HepG2 (cell line): ENCODE measurements at regions not wholly inside any gene's neighbourhood (a gene's known extent, or its start where the extent isn't known, plus 50 kb on each side); places are given as distances from the start of the nearest gene placed in this dataset.

Experiments
- ATAC-seq: fragments of 200-7000 bp; cut with Tn5 transposase; 3 replicates; pipeline ENCODE4 v1.9.1; 2020; ENCODE audit warnings: mild to moderate bottlenecking, moderate library complexity
- BruUV-seq: library from RNA; stranded (reverse); fragments of 400-500 nt; replicated peaks from 2 replicates; lab custom pipeline; 2021; lab: Mats Ljungman, UMichigan
- CTCF ChIA-PET: fragments of 300-600 bp; formaldehyde crosslinking; extraction: SDS; loops from one replicate; lab custom pipeline; 2021; ENCODE audit warnings: low total read pairs, inconsistent platforms, low intra/inter-chr PET ratio; lab: Yijun Ruan, JAX
- POLR2A ChIA-PET: fragments of 350-600 bp; sonication (Branson Sonifier 250); formaldehyde crosslinking; loops from one replicate; lab custom pipeline; 2020; ENCODE audit warnings: antibody characterized with exemption, inconsistent platforms; lab: Yijun Ruan, JAX
- DNase-seq: peaks from one replicate; pipeline ENCODE4 v3.0.0-alpha.2; 2015; ENCODE audit warnings: low spot score
- FAIRE-seq: peaks from 3 replicates; lab custom pipeline; 2011; peaks lifted over from hg19 to GRCh38; lab: Jason Lieb, UNC
- H2AFZ ChIP-seq: one replicate; pipeline ENCODE4 v1.6.1; 2011; ENCODE audit warnings: low read length, inconsistent platforms
- H3K27ac ChIP-seq: fragments of 300-600 bp; 3 replicates; pipeline ENCODE4 v1.8.0; 2011; ENCODE audit warnings: mixed run types, mild to moderate bottlenecking, mixed read lengths, low read length, inconsistent platforms; ENCODE audit not compliant: insufficient read depth; ENCODE audit errors: extremely low read length
- H3K27me3 ChIP-seq, 2 experiments: fragments of 200-600 bp in 1 of 2; 2 replicates in 1 of 2; 3 replicates in 1 of 2; pipeline versions ENCODE4 v1.6.0 to v1.8.0; 2011; ENCODE audit warnings: low read length in 2 of 2, mild to moderate bottlenecking in 2 of 2, moderate library complexity in 2 of 2, inconsistent platforms in 1 of 2; ENCODE audit not compliant: insufficient read depth in 2 of 2, control insufficient read depth in 1 of 2
- H3K36me3 ChIP-seq, 2 experiments: fragments of 200-600 bp in 1 of 2; replicated peaks in 1 of 2; 2 replicates in 1 of 2; 3 replicates in 1 of 2; pipeline versions ENCODE4 v1.5.1 to v1.8.0; 2011; ENCODE audit warnings: low read length in 2 of 2, inconsistent platforms in 1 of 2; ENCODE audit not compliant: insufficient read depth in 2 of 2, control insufficient read depth in 1 of 2
- H3K4me1 ChIP-seq: 2 replicates; pipeline ENCODE4 v1.5.1; 2012; ENCODE audit warnings: low read length, inconsistent platforms; ENCODE audit not compliant: insufficient read depth
- H3K4me2 ChIP-seq: 2 replicates; pipeline ENCODE4 v1.6.0; 2011; ENCODE audit warnings: low read depth, low read length, inconsistent platforms
- H3K4me3 ChIP-seq, 3 experiments: fragments of 200-600 bp in 1 of 3; sonication (generic), shearing (Covaris generic) in 1 of 3; replicated peaks in 1 of 3; 2 replicates each; pipeline ENCODE4 v1.5.1; 2011 to 2016; ENCODE audit warnings: low read length in 3 of 3, inconsistent platforms in 2 of 3, low read depth in 2 of 3, mild to moderate bottlenecking in 2 of 3, control low read depth in 1 of 3, mixed read lengths in 1 of 3; ENCODE audit not compliant: insufficient read depth in 1 of 3
- H3K79me2 ChIP-seq: one replicate; pipeline ENCODE4 v1.6.1; 2011; ENCODE audit warnings: low read length, inconsistent platforms; ENCODE audit not compliant: insufficient read depth
- H3K9ac ChIP-seq: 2 replicates; pipeline ENCODE4 v1.6.0; 2011; ENCODE audit warnings: mild to moderate bottlenecking, low read depth, low read length, inconsistent platforms; ENCODE audit not compliant: insufficient read depth
- H3K9me3 ChIP-seq: 2 replicates; pipeline ENCODE4 v1.5.1; 2012; ENCODE audit warnings: mild to moderate bottlenecking, low read length
- H4K20me1 ChIP-seq: 2 replicates; pipeline ENCODE4 v1.6.0; 2011; ENCODE audit warnings: inconsistent platforms, mild to moderate bottlenecking, low read length, moderate library complexity; ENCODE audit not compliant: insufficient read depth
- DRAP1 ChIP-seq: IDR thresholded peaks from 2 replicates; pipeline ENCODE4 v1.6.1; 2016; ENCODE audit warnings: missing genetic modification reagents, missing compliant biosample characterization
- EHMT2 ChIP-seq: fragments of 200-600 bp; sonication (generic); IDR thresholded peaks from 2 replicates; pipeline ENCODE4 v1.7.0; 2017; ENCODE audit warnings: antibody characterized with exemption, low read depth, low read length, borderline replicate concordance
- MAFF ChIP-seq: IDR thresholded peaks from 2 replicates; pipeline ENCODE4 v1.6.1; 2011; ENCODE audit warnings: low read depth, low read length, improper control_type of control experiment
- MAFK ChIP-seq, 2 experiments: IDR thresholded peaks in 1 of 2; conservative IDR thresholded peaks in 1 of 2; 2 replicates each; pipeline ENCODE4 v1.6.1; 2011; ENCODE audit warnings: improper control_type of control experiment in 2 of 2, low read length in 2 of 2
- ZNF513 ChIP-seq: sonication (generic); formaldehyde crosslinking; conservative IDR thresholded peaks from 2 replicates; pipeline ENCODE4 v1.5.0; 2020; ENCODE audit warnings: missing genetic modification reagents
- ZNF639 ChIP-seq: conservative IDR thresholded peaks from 2 replicates; pipeline ENCODE4 v1.6.1; 2018; ENCODE audit warnings: missing genetic modification reagents
- ZNF788 ChIP-seq: sonication (generic); formaldehyde crosslinking; IDR thresholded peaks from 2 replicates; pipeline ENCODE4 v1.5.0; 2020; ENCODE audit warnings: mild to moderate bottlenecking, missing genetic modification reagents, borderline replicate concordance
- WGBS: methylation state at CpG from one replicate; pipeline ENCODE4 v1.1.6; 2017; ENCODE audit warnings: low lambda C conversion rate; 5-methylcytosine and 5-hydroxymethylcytosine counted together
- in situ Hi-C: cut with HindIII; loops from 2 replicates; pipeline ENCODE4 v1.10.0; 2017; ENCODE audit warnings: low pct_unique_long_range_greater_than_20kb; ENCODE audit not compliant: extremely low pct_ligation_motif_present
- intact Hi-C: fragments of 100-400 bp; cut with micrococcal nuclease; formaldehyde crosslinking; loops from one replicate; pipeline ENCODE4 v1.10.0; 2022; ENCODE audit not compliant: unreplicated experiment
- TF ChIP-seq, protein P1 (sequence below): sonication (generic); formaldehyde crosslinking; IDR thresholded peaks from 2 replicates; pipeline ENCODE4 v1.5.0; 2020; ENCODE audit warnings: mild to moderate bottlenecking, missing genetic modification reagents, moderate library complexity

DNA sequence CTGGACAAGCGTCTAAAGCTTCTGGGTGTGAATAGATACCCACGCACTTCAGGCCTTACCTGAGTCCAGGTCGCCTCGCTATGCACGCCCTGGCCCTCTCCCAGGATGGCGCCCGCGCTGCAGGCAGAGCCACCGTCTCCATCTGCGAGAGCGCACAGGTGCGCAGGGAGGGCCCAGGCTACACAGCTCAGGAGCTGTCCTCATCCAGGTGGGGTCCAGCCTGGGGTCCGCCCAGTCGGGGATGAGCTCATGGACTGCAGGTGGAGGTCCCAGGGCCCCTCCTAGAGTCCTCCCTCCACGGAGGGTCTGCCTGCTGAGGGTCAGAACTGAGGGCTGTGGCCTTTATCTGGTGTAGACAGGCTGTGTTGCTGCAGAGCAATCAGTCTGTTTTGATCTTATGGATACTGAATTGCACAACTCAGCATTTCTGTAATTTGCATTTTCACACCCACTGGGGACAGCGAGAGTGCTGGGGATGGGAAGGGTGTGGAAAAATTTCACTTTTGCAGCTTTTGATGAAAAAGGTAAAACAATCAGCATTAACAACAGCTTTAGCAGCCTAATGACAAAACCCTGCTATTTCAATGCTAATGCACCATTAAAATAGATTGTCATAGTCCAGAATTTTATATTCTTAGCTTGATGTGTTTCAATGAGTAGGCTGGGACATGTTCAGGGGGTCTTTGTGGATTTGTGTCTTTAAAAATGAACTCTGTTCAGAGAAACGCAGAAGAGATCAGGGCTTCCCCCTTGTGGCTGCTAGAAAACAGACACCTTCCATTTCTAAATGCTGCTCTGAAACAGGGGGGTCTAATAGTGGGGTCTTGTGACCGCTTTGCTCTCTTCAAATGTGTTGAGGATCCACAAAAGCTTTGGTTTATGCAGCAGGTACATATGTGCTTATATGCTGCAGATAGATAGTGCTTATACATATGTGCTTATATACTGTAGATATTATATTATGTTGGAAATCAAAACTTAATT is 77.8 kb upstream of the PHACTR3 start:
- WGBS = 47% methylated on average over 16 of the region's 18 CpGs

More for the DNA sequence above, 77.8 kb upstream of the PHACTR3 start:
- TF ChIP-seq, protein P1, sequence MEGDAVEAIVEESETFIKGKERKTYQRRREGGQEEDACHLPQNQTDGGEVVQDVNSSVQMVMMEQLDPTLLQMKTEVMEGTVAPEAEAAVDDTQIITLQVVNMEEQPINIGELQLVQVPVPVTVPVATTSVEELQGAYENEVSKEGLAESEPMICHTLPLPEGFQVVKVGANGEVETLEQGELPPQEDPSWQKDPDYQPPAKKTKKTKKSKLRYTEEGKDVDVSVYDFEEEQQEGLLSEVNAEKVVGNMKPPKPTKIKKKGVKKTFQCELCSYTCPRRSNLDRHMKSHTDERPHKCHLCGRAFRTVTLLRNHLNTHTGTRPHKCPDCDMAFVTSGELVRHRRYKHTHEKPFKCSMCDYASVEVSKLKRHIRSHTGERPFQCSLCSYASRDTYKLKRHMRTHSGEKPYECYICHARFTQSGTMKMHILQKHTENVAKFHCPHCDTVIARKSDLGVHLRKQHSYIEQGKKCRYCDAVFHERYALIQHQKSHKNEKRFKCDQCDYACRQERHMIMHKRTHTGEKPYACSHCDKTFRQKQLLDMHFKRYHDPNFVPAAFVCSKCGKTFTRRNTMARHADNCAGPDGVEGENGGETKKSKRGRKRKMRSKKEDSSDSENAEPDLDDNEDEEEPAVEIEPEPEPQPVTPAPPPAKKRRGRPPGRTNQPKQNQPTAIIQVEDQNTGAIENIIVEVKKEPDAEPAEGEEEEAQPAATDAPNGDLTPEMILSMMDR (CRISPR knock-in tag) = peak; percentile 9; the same call in 1 of the 2 replicates
- TF ChIP-seq MAFK (conservative IDR thresholded peaks at IDR 0.05 in 1 of 2, IDR thresholded peaks at IDR 0.05 in 1 of 2; ENCODE audit: low read length in 2 of 2) (peak; percentile 53 to 72), ZNF513 (CRISPR knock-in tag) (no peak), DRAP1 (no peak), MAFF (peak; percentile 32), ZNF788 (CRISPR knock-in tag) (0 out of 2 replicates have a peak, but pooled peaks have one; percentile 4), ZNF639 (CRISPR knock-in tag) (no peak), EHMT2 (no peak)
- in situ Hi-C loops (no loop called here), intact Hi-C loops (no loop called here)
- peak; percentile 33 for DNase-seq
- no peak overlapping the region for H3K4me3 ChIP-seq
- BruUV-seq = no TSS peak
- no peaks in the 10 kb centered on the region for H3K79me2 ChIP-seq
- ATAC-seq = peak; percentile 72
- H3K27me3 ChIP-seq = peaks cover 0 to 22% of the 10 kb centered on the region in 2 experiments; a peak in 1 of 5 replicates
- H2AFZ ChIP-seq = no peak overlapping the region
- ChIA-PET POLR2A (no interaction called here), CTCF (interaction anchor here (0.9 to 3.9 kb wide), 3 partner anchors 11 to 12 kb away, joined by 3 to 43 read pairs (median 4); no protein-coding TSS in a partner anchor)
- H3K9me3 ChIP-seq = no peaks in the 10 kb centered on the region
- no peak overlapping the region for H3K27ac ChIP-seq
- FAIRE-seq = no peak
- H4K20me1 ChIP-seq = peaks cover 7% of the 10 kb centered on the region; the same call in 1 of the 2 replicates
- no peaks in the 10 kb centered on the region for H3K4me1 ChIP-seq
- no peak overlapping the region for H3K9ac ChIP-seq
- no peaks in the 10 kb centered on the region for H3K36me3 ChIP-seq
- no peak overlapping the region for H3K4me2 ChIP-seq
